ENCODE measurements at regions not wholly inside any gene's neighbourhood (a gene's known extent, or its start where the extent isn't known, plus 50 kb on each side); places are given as distances from the start of the nearest gene placed in this dataset.

GRCh38 chr15:66931768-66932633 lies 133.4 kb upstream of the SMAD3 start:
- H3K4me3 ChIP-seq: no peak overlapping the region
- peak in 1 of 2 donors; percentile 67 for ATAC-seq (ENCODE audit: low FRiP score in 2 of 2)
- H3K27ac ChIP-seq: peak overlapping the region in 2 of 4 donors; percentile 11 to 19
- DNase-seq: peak in 1 of 2 donors; percentile 23
- TF ChIP-seq EP300 (IDR thresholded peaks at IDR 0.05) (no peak), POLR2A (IDR thresholded peaks at IDR 0.05) (no peak), POLR2AphosphoS5 (IDR thresholded peaks at IDR 0.05) (no peak), CTCF (IDR thresholded peaks at IDR 0.05) (no peak)
- peaks cover 16 to 31% (median 19%) of the 10 kb centered on the region in 4 donors for H3K4me1 ChIP-seq
- 45 to 49% methylated on average over 14 to 15 of the region's 15 CpGs for WGBS, 2 donors
- no peaks in the 10 kb centered on the region for H3K9me3 ChIP-seq
- H3K27me3 ChIP-seq: no peaks in the 10 kb centered on the region
- H3K36me3 ChIP-seq: no peaks in the 10 kb centered on the region

GRCh38 chr15:66932634-66933024 lies 132.8 kb upstream of the SMAD3 start:
- Histone ChIP-seq H3K36me3 (no peaks in the 10 kb centered on the region), H3K27ac (no peak overlapping the region), H3K4me1 (peaks cover 16 to 32% (median 18%) of the 10 kb centered on the region in 4 donors), H3K27me3 (no peaks in the 10 kb centered on the region), H3K4me3 (no peak overlapping the region), H3K9me3 (no peaks in the 10 kb centered on the region)
- ATAC-seq (ENCODE audit: low FRiP score in 2 of 2) (no peak), DNase-seq (peak in 1 of 2 donors; percentile 12)
- TF ChIP-seq POLR2AphosphoS5 (IDR thresholded peaks at IDR 0.05): no peak
- no peak for TF ChIP-seq CTCF (IDR thresholded peaks at IDR 0.05)
- TF ChIP-seq EP300 (IDR thresholded peaks at IDR 0.05): no peak
- no peak for TF ChIP-seq POLR2A (IDR thresholded peaks at IDR 0.05)
- WGBS, 2 donors: 93 to 97% methylated on average over 6 of the region's 6 CpGs

GRCh38 chr15:66933932-66934867 lies 131.2 kb upstream of the SMAD3 start:
- H3K36me3 ChIP-seq: no peaks in the 10 kb centered on the region
- TF ChIP-seq EP300 (IDR thresholded peaks at IDR 0.05): no peak
- H3K27ac ChIP-seq: no peak overlapping the region
- H3K4me1 ChIP-seq: peaks cover 14 to 32% (median 18%) of the 10 kb centered on the region in 4 donors
- ATAC-seq (ENCODE audit: low FRiP score in 2 of 2): no peak
- DNase-seq: peak in 1 of 2 donors; percentile 12
- 97% methylated on average over 7 to 8 of the region's 8 CpGs for WGBS, 2 donors
- H3K9me3 ChIP-seq: no peaks in the 10 kb centered on the region
- H3K27me3 ChIP-seq: no peaks in the 10 kb centered on the region
- no peak overlapping the region for H3K4me3 ChIP-seq

- no peak overlapping the region for H3K27ac ChIP-seq
- H3K9me3 ChIP-seq: no peaks in the 10 kb centered on the region
- 96 to 100% methylated on average over 3 of the region's 3 CpGs for WGBS, 2 donors
- DNase-seq (peak in 1 of 2 donors; percentile 7), ATAC-seq (ENCODE audit: low FRiP score in 2 of 2) (no peak)
- H3K27me3 ChIP-seq: no peaks in the 10 kb centered on the region
- no peak overlapping the region for H3K4me3 ChIP-seq
- peaks cover 14 to 32% (median 18%) of the 10 kb centered on the region in 4 donors for H3K4me1 ChIP-seq
- TF ChIP-seq CTCF (IDR thresholded peaks at IDR 0.05) (no peak), POLR2AphosphoS5 (IDR thresholded peaks at IDR 0.05) (no peak), POLR2A (IDR thresholded peaks at IDR 0.05) (no peak), EP300 (IDR thresholded peaks at IDR 0.05) (no peak)
- H3K36me3 ChIP-seq: no peaks in the 10 kb centered on the region
Observed at GRCh38 chr15:66934868-66935520, 130.4 kb upstream of the SMAD3 start.

All from upper lobe of left lung (tissue), 6 donors.